ENCODE measurements at regions not wholly inside any gene's neighbourhood (a gene's known extent, or its start where the extent isn't known, plus 50 kb on each side); places are given as distances from the start of the nearest gene placed in this dataset.

GRCh38 chr7:54072710-54073109 is 469.5 kb upstream of the VSTM2A start:
- TF ChIP-seq NFYB (CRISPR knock-in tag; conservative IDR thresholded peaks at IDR 0.05; ENCODE audit: low read depth), result no peak
- no peak for TF ChIP-seq CTCF (IDR thresholded peaks at IDR 0.05)
- TF ChIP-seq SMAD3 (CRISPR knock-in tag; IDR thresholded peaks at IDR 0.05; ENCODE audit: borderline replicate concordance), result no peak
- TF ChIP-seq ATF3 (CRISPR knock-in tag; conservative IDR thresholded peaks at IDR 0.05), result no peak
- TF ChIP-seq ETV6 (CRISPR knock-in tag; IDR thresholded peaks at IDR 0.05), result no peak
- TF ChIP-seq TEAD1 (CRISPR knock-in tag; IDR thresholded peaks at IDR 0.05), result no peak
- TF ChIP-seq ZBTB43 (CRISPR knock-in tag; IDR thresholded peaks at IDR 0.05), result no peak

All from WTC11 (cell line).